ENCODE measurements at regions not wholly inside any gene's neighbourhood (a gene's known extent, or its start where the extent isn't known, plus 50 kb on each side); places are given as distances from the start of the nearest gene placed in this dataset.

- DNase-seq (ENCODE audit: low read depth), result no peak
- no peak for TF ChIP-seq CTCF (conservative IDR thresholded peaks at IDR 0.05; ENCODE audit: low read length)
- no peak overlapping the region for H3K4me3 ChIP-seq (ENCODE audit: low read length)
Measured at GRCh38 chr11:71112990-71113389, 139.4 kb downstream of the SHANK2 start.

GRCh38 chr11:71112454-71112853 lies 139.9 kb downstream of the SHANK2 start:
- no peak for DNase-seq (ENCODE audit: low read depth)
- no peak overlapping the region for H3K4me3 ChIP-seq (ENCODE audit: low read length)
- no peak for TF ChIP-seq CTCF (conservative IDR thresholded peaks at IDR 0.05; ENCODE audit: low read length)

GRCh38 chr11:71109586-71109985 lies 142.8 kb downstream of the SHANK2 start:
- TF ChIP-seq CTCF (conservative IDR thresholded peaks at IDR 0.05; ENCODE audit: low read length), result no peak
- H3K4me3 ChIP-seq (ENCODE audit: low read length), result no peak overlapping the region
- no peak for DNase-seq (ENCODE audit: low read depth)

- no peak for DNase-seq (ENCODE audit: low read depth)
- H3K4me3 ChIP-seq (ENCODE audit: low read length), result no peak overlapping the region
- no peak for TF ChIP-seq CTCF (conservative IDR thresholded peaks at IDR 0.05; ENCODE audit: low read length)
Measured at GRCh38 chr11:71109186-71109585, 143.2 kb downstream of the SHANK2 start.

- TF ChIP-seq CTCF (conservative IDR thresholded peaks at IDR 0.05; ENCODE audit: low read length), result no peak
- no peak overlapping the region for H3K4me3 ChIP-seq (ENCODE audit: low read length)
- DNase-seq (ENCODE audit: low read depth), result no peak
Measured at GRCh38 chr11:71108013-71108865, 144.1 kb downstream of the SHANK2 start.

- no peak for TF ChIP-seq CTCF (conservative IDR thresholded peaks at IDR 0.05; ENCODE audit: low read length)
- no peak for DNase-seq (ENCODE audit: low read depth)
- H3K4me3 ChIP-seq (ENCODE audit: low read length), result no peak overlapping the region
Measured at GRCh38 chr11:71106671-71107070, 145.7 kb downstream of the SHANK2 start.

GRCh38 chr11:71103266-71103665 lies 149.1 kb downstream of the SHANK2 start:
- DNase-seq (ENCODE audit: low read depth), result no peak
- TF ChIP-seq CTCF (conservative IDR thresholded peaks at IDR 0.05; ENCODE audit: low read length), result no peak
- H3K4me3 ChIP-seq (ENCODE audit: low read length), result no peak overlapping the region

Measured in AG10803 (cell line).